ENCODE measurements at regions not wholly inside any gene's neighbourhood (a gene's known extent, or its start where the extent isn't known, plus 50 kb on each side); places are given as distances from the start of the nearest gene placed in this dataset.

- DNase-seq, result no peak
These were observed 157.3 kb upstream of the PPP2R2D start for GRCh38 chr10:131743190-131744151.

- DNase-seq, result no peak
These were observed 156.5 kb upstream of the PPP2R2D start for GRCh38 chr10:131744346-131744745.

- no peak for DNase-seq
These were observed 155.2 kb upstream of the PPP2R2D start for GRCh38 chr10:131745591-131745990.

GRCh38 chr10:131746241-131746711, 154.5 kb upstream of the PPP2R2D start:
- DNase-seq, result no peak

DNA sequence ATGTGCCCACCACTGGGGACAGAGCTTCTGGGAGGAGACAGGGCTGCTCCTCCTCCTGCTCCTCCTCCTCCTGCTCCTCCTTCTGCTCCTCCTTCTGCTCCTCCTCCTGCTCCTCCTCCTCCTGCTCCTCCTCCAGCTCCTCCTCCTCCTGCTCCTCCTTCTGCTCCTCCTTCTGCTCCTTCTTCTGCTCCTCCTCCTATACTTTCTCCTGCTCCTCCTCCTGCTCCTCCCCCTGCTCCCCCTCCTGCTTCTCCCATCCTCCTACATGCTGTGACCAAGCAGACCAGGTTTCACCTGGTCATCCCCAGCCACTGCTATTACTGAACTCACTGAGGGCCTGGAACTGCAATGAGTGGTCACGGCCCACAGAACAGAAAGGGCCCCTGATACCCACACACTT, 154.0 kb upstream of the PPP2R2D start:
- no peak for DNase-seq

DNA sequence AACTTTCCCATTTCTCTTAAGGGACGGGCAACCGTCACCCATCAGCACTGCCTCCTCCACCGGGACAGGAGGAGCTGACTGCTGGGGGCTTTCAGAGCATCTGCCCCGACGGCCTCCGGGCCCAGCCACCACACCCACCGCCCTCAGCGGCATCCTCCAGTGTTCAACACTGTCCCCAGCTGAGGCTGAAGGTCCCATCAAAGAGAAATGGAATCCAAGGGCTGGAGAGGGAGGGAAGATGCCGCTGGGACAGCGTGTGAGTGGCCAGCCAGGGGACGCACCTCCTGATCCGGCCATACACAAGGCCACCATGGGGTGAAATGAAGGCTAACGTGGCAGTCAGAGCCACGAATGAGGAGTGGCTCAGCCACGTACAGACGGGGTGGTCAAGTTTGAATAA, 153.6 kb upstream of the PPP2R2D start:
- DNase-seq, result no peak

- DNase-seq, result no peak
These were observed 153.0 kb upstream of the PPP2R2D start for GRCh38 chr10:131747791-131748190.

DNA sequence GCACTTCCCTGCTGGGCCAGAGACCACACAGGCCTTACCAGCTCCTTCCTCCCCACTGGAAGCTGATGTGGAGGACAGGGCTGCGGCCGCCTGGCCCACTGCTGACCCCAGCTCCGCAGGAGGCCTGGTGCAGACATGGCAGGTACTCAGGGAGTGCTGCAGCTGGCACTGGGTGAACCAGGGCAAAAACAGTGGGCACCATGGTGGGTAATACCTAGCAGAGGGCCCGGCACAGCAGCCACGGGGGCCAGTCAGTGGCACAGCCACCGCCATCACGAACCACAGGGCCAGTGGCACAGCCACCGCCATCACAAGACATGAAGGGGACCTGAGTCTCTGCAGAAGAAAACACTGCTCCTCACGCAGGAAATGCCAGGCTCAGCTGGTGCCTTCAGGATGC, 152.6 kb upstream of the PPP2R2D start:
- no peak for DNase-seq

DNA sequence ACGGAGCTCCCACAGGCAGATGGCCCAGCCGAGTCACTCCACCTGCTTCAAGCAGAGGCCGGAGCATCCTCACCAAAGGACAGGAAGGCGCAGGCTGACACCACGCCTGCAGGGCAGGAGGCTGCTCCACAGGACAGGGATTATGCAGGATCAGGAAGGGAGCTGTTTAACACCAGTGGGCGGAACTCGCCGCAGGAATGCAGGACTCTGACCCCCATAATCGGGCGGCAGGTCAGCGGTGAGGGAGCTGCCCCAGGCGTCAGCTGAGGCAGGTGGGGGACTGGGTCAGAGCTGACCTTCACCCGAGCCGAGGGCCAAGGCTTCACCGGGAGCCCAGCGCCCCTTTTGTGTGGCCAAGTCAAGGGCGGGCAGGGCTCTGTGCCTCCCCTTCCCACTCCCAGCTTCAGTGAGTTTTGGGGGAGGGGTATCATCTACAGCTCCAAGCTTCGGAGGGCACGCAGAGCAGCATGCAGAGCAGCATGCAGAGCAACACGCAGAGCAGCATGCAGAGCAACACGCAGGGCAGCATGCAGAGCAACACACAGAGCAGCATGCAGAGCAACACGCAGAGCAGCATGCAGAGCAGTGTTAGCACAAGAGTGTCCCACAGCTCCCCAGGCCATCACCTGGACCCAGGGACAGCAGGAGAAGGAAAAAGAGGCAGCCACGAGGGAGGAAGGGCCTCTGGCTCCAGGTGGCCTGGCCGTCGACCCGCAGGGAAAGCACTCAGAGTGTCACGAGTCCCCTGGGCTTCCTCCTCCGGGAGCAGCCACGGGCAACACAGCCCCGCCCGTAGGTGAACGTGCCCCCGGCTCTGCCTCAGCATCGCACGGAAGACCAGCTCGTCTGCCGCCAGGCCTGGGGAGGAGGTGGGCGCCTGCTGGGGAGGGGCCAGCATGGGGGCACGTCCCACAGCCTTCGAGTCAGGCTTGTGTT, 151.7 kb upstream of the PPP2R2D start:
- no peak for DNase-seq

DNA sequence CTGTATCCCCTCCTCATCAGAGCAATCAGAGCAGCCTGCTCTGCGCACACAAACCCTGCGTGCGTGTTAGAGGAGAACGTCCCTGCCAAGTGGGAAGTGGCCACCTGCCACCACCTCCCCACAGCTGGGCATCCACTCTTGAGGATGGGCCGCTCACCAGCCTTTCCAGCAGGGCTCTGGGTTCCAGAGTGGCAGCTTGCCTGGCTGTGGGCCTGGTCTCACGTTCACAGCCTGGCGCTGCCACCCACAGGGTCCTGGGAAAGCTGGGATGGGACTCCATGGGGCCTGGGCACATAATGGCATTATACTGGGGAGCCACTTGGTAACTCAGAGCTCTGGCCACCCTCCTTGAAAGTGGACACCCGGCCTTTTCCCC, 151.1 kb upstream of the PPP2R2D start:
- no peak for DNase-seq

DNA sequence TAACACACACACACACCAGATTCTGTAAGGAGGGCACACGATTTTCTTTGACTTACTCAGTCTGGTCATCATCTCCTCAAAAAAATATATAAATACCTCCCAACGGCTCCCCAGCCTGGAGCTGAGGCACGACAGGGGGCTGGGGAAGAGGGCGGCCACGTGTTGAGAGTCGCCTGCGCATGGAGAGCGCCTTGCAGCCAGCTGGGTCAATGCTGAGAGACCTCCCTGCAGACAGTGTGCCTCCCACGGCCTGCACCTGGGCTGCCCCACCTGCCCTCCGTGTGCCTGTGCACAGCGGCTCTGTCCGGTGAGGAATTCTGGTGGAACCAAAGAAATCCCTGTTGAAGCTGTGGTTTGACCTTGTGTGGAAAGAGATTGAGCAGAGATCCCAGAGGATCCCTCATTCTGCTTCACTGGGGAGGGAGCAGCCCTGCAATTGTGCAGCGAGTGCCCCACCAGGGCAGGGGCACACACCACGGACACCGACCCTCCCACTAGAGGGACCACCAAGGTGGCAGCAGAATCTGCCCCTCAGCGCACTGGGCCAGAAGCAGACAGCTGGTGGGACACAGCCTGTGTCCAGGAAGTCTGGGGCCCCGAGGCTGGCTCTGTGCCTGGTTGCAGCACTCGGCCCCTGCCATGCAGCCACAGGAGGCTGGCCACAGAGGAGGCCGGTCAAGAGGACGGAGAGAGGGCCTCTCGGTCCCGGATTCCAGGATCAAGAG, 150.5 kb upstream of the PPP2R2D start:
- no peak for DNase-seq

- DNase-seq, result no peak
These were observed 149.6 kb upstream of the PPP2R2D start for GRCh38 chr10:131750973-131751826.

GRCh38 chr10:131751827-131752775, 148.7 kb upstream of the PPP2R2D start:
- DNase-seq, result no peak

- no peak for DNase-seq
These were observed 147.5 kb upstream of the PPP2R2D start for GRCh38 chr10:131753336-131753735.

DNA sequence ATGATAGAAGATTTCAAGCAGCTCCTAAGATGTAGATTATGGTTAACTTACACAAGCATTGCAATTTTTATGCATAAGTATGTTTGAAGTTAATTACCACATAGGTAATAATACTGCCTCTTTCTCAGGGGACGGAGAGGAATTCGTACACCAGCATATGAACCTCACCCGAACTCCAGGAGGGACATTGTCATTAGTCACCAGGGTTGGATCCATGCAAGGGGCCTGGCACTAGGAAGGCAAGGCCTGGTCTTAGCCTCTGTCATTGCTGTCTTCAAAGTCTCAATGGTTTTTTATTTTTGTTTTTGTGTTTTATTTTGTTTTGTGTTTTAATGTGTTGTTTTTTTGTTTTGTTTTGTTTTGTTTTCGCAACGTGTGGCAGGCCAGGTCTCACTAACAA, 145.6 kb upstream of the PPP2R2D start:
- no peak for DNase-seq

DNA sequence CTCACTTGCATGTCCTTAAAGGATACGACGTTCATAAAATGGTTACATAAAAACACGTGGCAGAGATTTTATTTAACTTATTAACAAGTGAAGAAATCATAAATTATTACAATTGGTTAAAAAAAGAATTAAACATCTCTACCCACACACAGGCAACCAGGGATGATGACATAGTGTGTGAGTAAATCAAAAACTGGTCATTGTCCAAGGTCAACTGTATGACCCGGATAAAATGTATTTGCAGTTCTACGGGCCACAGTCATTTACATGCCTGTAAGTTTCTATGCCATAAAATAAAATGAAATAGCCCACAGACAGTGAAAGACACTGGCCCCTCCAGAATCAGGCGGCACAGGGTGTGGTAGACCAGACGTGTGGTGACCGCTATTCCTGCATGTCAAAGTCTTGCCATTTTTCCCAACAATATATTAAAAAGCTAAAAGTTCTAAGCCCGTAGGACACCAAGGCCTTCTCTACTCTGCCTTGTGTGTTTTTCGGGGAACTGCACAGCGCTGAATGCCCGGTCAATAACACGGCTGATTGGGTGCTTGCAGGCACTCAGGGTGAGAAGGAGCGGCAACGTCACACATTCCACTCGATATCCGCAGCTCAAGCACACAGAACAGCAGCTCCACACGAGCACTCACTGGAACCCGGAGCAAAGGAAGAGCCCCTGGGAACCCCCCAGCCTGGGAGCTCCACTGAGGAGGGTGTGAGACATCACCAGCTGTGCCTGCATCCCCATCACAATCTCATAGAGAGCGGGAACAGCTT, 143.3 kb upstream of the PPP2R2D start:
- no peak for DNase-seq

DNA sequence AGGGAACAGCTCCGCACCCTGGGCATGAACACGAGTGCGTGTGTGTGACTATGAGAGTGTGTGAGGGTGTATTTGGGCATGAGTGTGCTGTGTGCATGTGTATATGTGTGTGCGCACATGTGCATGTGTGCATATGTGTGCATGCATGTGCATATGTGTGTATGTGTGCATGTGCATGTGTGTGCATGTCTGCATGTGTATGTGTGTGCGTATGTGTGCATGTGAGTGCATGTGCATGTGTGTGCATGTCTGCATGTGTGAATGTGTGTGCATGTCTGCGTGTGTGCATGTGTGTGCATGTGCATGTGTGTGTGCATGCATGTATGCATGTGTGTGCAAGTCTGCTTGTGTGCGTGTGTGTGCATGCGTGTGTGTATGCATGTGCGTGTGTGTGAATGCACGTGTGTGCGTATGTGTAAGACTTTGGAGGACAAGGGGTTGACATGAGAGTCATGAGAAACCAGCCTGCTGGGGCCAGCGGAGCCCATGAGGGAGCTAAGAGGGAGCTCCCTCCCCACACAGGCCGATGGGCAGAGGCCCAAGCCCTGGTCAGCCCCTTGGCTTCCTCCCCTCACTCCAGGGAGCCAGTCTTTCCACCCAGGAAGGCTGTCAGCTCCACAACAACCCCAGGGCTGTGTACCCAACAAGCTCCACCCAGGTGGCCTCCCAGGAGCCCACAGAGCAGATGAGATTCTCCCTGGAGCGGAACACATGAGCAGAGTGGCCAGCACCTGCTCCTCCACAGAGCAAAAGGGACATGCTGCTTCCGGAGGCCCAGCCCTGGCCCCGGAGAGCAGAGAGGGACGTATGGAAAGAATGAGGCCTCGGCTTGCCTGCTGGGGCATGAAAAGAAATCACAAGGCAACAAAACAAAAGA, 142.5 kb upstream of the PPP2R2D start:
- no peak for DNase-seq

GRCh38 chr10:131758939-131759301, 141.9 kb upstream of the PPP2R2D start:
- no peak for DNase-seq

- DNase-seq, result no peak
These were observed 141.5 kb upstream of the PPP2R2D start for GRCh38 chr10:131759347-131759746.

Measured in 8988T (cell line).